PC-9 (cell line): ENCODE measurements at regions not wholly inside any gene's neighbourhood (a gene's known extent, or its start where the extent isn't known, plus 50 kb on each side); places are given as distances from the start of the nearest gene placed in this dataset.

ENCODE experiments used
- BruUV-seq: library from RNA; stranded (reverse); fragments of 400-500 nt; replicated peaks from 2 replicates; lab custom pipeline; 2021; lab: Mats Ljungman, UMichigan
- CTCF ChIA-PET: fragments of 300-600 bp; sonication (Branson Sonifier 250); formaldehyde crosslinking; loops from one replicate; lab custom pipeline; 2022; ENCODE audit warnings: antibody characterized with exemption; lab: Charles Lee
- POLR2A ChIA-PET: fragments of 300-600 bp; sonication (Branson Sonifier 250); formaldehyde crosslinking; loops from one replicate; lab custom pipeline; 2022; ENCODE audit warnings: antibody characterized with exemption; ENCODE audit not compliant: unreplicated experiment; lab: Charles Lee
- DNase-seq, 2 experiments: peaks; one replicate each; pipeline versions ENCODE4 v3.0.0 to v3.0.0-alpha.2; 2015 to 2022; ENCODE audit warnings: mixed read lengths in 1 of 2
- H2AFZ ChIP-seq: fragments of 200-600 bp; sonication (generic); 2 replicates; pipeline ENCODE4 v1.8.1; 2017; ENCODE audit warnings: antibody characterized with exemption
- H3F3A ChIP-seq: fragments of 200-600 bp; sonication (generic); 2 replicates; pipeline ENCODE4 v1.8.1; 2017; ENCODE audit warnings: antibody characterized with exemption, mild to moderate bottlenecking, low read depth; ENCODE audit not compliant: insufficient read depth
- H3K27ac ChIP-seq: fragments of 200-600 bp; sonication (generic); 2 replicates; pipeline ENCODE4 v1.6.1; 2016; ENCODE audit warnings: mixed run types
- H3K27me3 ChIP-seq: fragments of 200-600 bp; sonication (generic); 2 replicates; pipeline ENCODE4 v1.6.1; 2016; ENCODE audit warnings: low read depth, mixed run types; ENCODE audit not compliant: insufficient read depth
- H3K36me3 ChIP-seq: fragments of 200-600 bp; sonication (generic); 2 replicates; pipeline ENCODE4 v1.6.1; 2016; ENCODE audit warnings: low read depth, mixed run types
- H3K4me1 ChIP-seq: fragments of 200-600 bp; sonication (generic); replicated peaks from 2 replicates; pipeline ENCODE4 v1.6.1; 2016; ENCODE audit warnings: mixed run types; ENCODE audit not compliant: insufficient read depth
- H3K4me2 ChIP-seq: fragments of 200-600 bp; sonication (generic); 2 replicates; pipeline ENCODE4 v1.6.1; 2017; ENCODE audit warnings: mixed run types
- H3K4me3 ChIP-seq: fragments of 200-600 bp; sonication (generic); 2 replicates; pipeline ENCODE4 v1.6.1; 2016; ENCODE audit warnings: mixed run types
- H3K79me2 ChIP-seq: fragments of 200-600 bp; sonication (generic); 2 replicates; pipeline ENCODE4 v1.6.1; 2017; ENCODE audit warnings: low read depth, mixed run types
- H3K9me2 ChIP-seq: fragments of 200-600 bp; sonication (generic); 2 replicates; pipeline ENCODE4 v1.8.1; 2017; ENCODE audit warnings: mild to moderate bottlenecking; ENCODE audit not compliant: insufficient read depth
- H3K9me3 ChIP-seq: fragments of 200-600 bp; sonication (generic); 2 replicates; pipeline ENCODE4 v1.8.1; 2016; ENCODE audit warnings: low read depth; ENCODE audit not compliant: insufficient read depth
- H4K20me1 ChIP-seq: fragments of 200-600 bp; sonication (generic); 2 replicates; pipeline ENCODE4 v1.8.1; 2017; ENCODE audit not compliant: insufficient read depth
- EZH2 ChIP-seq: fragments of 200-600 bp; sonication (generic); IDR thresholded peaks from 2 replicates; pipeline ENCODE4 v1.8.0; 2017; ENCODE audit warnings: antibody characterized with exemption, low read depth
- intact Hi-C: fragments of 100-400 bp; cut with micrococcal nuclease; formaldehyde crosslinking; loops from one replicate; pipeline ENCODE4 v1.10.0; 2022; ENCODE audit not compliant: unreplicated experiment
- TF ChIP-seq, protein P1 (sequence below): fragments of 200-600 bp; sonication (generic); conservative IDR thresholded peaks from 2 replicates; pipeline ENCODE4 v1.6.1; 2017; ENCODE audit warnings: mixed run types, antibody characterized with exemption, mild to moderate bottlenecking, moderate library complexity

DNA sequence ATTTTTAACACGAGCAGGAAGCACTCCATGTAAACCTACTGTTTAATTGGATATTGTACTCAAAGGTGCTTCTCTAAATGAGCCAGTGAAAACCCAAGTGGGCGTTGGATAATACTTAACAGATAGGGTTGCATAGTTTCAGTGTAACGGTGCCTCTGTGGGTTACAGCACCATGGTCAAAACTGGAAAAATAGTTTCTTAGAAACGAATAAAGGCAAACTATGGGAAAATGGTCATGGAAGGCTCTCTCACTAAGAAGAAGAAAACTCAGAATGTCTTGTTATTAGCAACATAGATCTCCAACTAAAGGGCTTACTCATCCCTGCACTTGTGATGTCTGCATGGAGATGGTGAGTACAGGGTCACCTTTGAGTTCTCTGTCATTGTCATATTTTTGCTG is 59.1 kb upstream of the NEDD9 start:
- Histone ChIP-seq H3K4me3 (no peak overlapping the region), H3K27me3 (no peaks in the 10 kb centered on the region), H3K36me3 (no peaks in the 10 kb centered on the region), H3K4me1 (no peaks in the 10 kb centered on the region), H3F3A (no peaks in the 10 kb centered on the region), H3K9me3 (no peaks in the 10 kb centered on the region), H3K79me2 (no peaks in the 10 kb centered on the region), H3K9me2 (no peaks in the 10 kb centered on the region), H3K4me2 (no peak overlapping the region), H3K27ac (no peak overlapping the region), H4K20me1 (no peaks in the 10 kb centered on the region), H2AFZ (no peak overlapping the region)
- BruUV-seq = no TSS peak
- TF ChIP-seq EZH2 = no peak
- TF ChIP-seq, protein P1, sequence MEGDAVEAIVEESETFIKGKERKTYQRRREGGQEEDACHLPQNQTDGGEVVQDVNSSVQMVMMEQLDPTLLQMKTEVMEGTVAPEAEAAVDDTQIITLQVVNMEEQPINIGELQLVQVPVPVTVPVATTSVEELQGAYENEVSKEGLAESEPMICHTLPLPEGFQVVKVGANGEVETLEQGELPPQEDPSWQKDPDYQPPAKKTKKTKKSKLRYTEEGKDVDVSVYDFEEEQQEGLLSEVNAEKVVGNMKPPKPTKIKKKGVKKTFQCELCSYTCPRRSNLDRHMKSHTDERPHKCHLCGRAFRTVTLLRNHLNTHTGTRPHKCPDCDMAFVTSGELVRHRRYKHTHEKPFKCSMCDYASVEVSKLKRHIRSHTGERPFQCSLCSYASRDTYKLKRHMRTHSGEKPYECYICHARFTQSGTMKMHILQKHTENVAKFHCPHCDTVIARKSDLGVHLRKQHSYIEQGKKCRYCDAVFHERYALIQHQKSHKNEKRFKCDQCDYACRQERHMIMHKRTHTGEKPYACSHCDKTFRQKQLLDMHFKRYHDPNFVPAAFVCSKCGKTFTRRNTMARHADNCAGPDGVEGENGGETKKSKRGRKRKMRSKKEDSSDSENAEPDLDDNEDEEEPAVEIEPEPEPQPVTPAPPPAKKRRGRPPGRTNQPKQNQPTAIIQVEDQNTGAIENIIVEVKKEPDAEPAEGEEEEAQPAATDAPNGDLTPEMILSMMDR = no peak
- DNase-seq = no peak
- CTCF ChIA-PET = no interaction called here
- POLR2A ChIA-PET = no interaction called here
- intact Hi-C loops = no loop called here

GRCh38 chr6:11290027-11290426 is 57.6 kb upstream of the NEDD9 start:
- no peak for DNase-seq
- no peaks in the 10 kb centered on the region for H3K9me3 ChIP-seq
- no TSS peak for BruUV-seq
- no peaks in the 10 kb centered on the region for H3K79me2 ChIP-seq
- no peak overlapping the region for H2AFZ ChIP-seq
- TF ChIP-seq, protein P1 = no peak
- no peak for TF ChIP-seq EZH2
- CTCF ChIA-PET = no interaction called here
- no peaks in the 10 kb centered on the region for H3K4me1 ChIP-seq
- H4K20me1 ChIP-seq = no peaks in the 10 kb centered on the region
- H3K4me3 ChIP-seq = no peak overlapping the region
- POLR2A ChIA-PET = no interaction called here
- no peaks in the 10 kb centered on the region for H3K9me2 ChIP-seq
- H3K36me3 ChIP-seq = no peaks in the 10 kb centered on the region
- no peaks in the 10 kb centered on the region for H3K27me3 ChIP-seq
- H3K4me2 ChIP-seq = no peak overlapping the region
- H3F3A ChIP-seq = no peaks in the 10 kb centered on the region
- intact Hi-C loops = no loop called here
- no peak overlapping the region for H3K27ac ChIP-seq

DNA sequence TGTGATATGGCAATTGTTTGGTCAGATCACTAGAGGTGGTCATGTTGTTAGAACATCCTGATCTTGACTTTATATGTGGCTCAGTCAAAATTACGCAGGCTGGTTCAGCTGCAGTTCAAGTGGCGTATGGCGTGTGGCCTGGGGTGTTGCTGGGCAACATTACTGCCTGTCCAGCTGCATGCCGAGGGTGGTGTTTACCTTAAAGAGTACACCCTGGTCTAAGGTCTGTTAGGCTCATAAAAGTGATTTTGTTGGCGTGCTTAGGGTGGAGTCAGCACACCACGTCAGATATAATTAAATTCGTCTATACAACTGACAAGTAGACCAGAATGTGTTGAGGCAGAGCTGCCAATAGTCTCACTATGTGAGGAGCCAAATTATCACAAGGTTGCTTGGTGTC is 55.6 kb upstream of the NEDD9 start:
- H3K79me2 ChIP-seq = no peaks in the 10 kb centered on the region
- intact Hi-C loops = no loop called here
- CTCF ChIA-PET = no interaction called here
- H2AFZ ChIP-seq = no peak overlapping the region
- TF ChIP-seq, protein P1 = no peak
- TF ChIP-seq EZH2 = no peak
- no peaks in the 10 kb centered on the region for H3K36me3 ChIP-seq
- DNase-seq = no peak
- no peaks in the 10 kb centered on the region for H3K27me3 ChIP-seq
- no peaks in the 10 kb centered on the region for H4K20me1 ChIP-seq
- H3F3A ChIP-seq = no peaks in the 10 kb centered on the region
- no peaks in the 10 kb centered on the region for H3K9me2 ChIP-seq
- H3K27ac ChIP-seq = no peak overlapping the region
- no peaks in the 10 kb centered on the region for H3K9me3 ChIP-seq
- no peaks in the 10 kb centered on the region for H3K4me1 ChIP-seq
- BruUV-seq = no TSS peak
- no peak overlapping the region for H3K4me3 ChIP-seq
- POLR2A ChIA-PET = no interaction called here
- H3K4me2 ChIP-seq = no peak overlapping the region
